ENCODE measurements at regions not wholly inside any gene's neighbourhood (a gene's known extent, or its start where the extent isn't known, plus 50 kb on each side); places are given as distances from the start of the nearest gene placed in this dataset.

DNA sequence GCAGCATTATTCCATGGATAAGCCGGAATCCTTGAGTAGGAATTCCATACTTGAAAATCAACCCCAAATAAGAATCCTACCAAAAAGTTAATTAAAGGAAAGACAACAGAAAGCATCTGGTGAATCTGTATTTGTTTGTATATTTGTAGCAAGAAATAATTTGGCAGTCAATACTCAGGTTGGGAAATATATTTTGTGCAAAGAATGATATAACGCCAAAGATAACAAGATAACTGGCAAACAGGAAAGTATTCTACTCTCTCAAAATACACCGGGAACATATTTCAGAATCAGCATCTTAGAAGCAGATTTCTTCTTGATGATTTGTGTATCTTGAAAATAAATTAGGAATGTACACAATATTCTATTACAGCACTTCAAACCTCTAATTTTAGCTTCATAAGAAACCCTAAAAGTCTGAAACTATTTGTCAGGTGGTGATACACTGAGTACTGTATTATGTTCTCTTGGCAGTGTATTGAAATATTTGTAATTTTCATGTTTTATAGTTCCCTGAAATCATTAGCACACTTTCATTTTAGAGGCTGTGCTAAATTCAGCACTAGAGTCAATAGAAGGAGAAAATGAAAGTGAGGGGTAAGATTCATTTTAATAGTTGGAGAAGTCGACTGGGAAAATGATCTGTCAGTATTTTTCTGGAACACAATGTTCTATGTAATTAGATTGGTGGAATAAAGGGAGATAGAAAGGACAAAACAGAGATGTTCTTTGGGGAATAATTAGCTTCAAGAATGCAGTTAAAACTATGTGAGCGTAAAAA is 879.7 kb upstream of the GJE1 start:
- no peaks in the 10 kb centered on the region for H3K36me3 ChIP-seq (ENCODE audit: insufficient read depth, low read length)
- TF ChIP-seq EP300 (conservative IDR thresholded peaks at IDR 0.05; ENCODE audit: poor library complexity, severe bottlenecking) = no peak
- no peak overlapping the region for H3K4me3 ChIP-seq (ENCODE audit: low read length)
- H3K27me3 ChIP-seq (ENCODE audit: insufficient read depth, low read depth, low read length) = no peaks in the 10 kb centered on the region
- no peaks in the 10 kb centered on the region for H3K9me3 ChIP-seq (ENCODE audit: low read length)
- H3K4me2 ChIP-seq (ENCODE audit: low read length) = no peak overlapping the region
- no peak overlapping the region for H3K9ac ChIP-seq (ENCODE audit: low read length)
- no peaks in the 10 kb centered on the region for H4K20me1 ChIP-seq (ENCODE audit: insufficient read depth)
- H3K27ac ChIP-seq (ENCODE audit: low read length) = no peak overlapping the region
- no peaks in the 10 kb centered on the region for H3K9me2 ChIP-seq (ENCODE audit: insufficient read depth, low read length)
- no peaks in the 10 kb centered on the region for H3K79me2 ChIP-seq (replicated peaks; ENCODE audit: insufficient read depth, low read length)
- H2AFZ ChIP-seq (ENCODE audit: low read depth, low read length) = no peak overlapping the region
- no peaks in the 10 kb centered on the region for H3F3A ChIP-seq (ENCODE audit: insufficient read depth, low read length, poor library complexity, severe bottlenecking)

DNA sequence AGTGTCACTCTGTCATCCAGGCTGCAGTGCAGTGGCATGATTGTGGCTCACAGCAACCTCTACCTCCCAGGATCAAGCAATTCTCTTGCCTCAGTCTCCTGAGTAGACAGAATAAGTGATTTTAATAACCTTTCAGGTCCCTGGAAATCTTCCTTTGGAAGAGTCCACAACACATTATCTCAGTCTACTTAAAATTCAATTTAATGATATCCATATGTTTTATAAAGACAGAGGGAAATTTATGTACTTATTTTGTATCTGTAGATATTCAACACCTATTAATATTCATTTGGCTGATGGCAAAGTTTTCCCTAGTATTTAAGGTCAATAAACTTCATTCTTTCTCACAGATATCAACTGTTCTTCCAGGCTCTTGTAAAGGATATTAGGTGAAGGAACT is 881.4 kb upstream of the GJE1 start:
- no peak overlapping the region for H3K4me3 ChIP-seq (ENCODE audit: low read length)
- TF ChIP-seq, protein P1, sequence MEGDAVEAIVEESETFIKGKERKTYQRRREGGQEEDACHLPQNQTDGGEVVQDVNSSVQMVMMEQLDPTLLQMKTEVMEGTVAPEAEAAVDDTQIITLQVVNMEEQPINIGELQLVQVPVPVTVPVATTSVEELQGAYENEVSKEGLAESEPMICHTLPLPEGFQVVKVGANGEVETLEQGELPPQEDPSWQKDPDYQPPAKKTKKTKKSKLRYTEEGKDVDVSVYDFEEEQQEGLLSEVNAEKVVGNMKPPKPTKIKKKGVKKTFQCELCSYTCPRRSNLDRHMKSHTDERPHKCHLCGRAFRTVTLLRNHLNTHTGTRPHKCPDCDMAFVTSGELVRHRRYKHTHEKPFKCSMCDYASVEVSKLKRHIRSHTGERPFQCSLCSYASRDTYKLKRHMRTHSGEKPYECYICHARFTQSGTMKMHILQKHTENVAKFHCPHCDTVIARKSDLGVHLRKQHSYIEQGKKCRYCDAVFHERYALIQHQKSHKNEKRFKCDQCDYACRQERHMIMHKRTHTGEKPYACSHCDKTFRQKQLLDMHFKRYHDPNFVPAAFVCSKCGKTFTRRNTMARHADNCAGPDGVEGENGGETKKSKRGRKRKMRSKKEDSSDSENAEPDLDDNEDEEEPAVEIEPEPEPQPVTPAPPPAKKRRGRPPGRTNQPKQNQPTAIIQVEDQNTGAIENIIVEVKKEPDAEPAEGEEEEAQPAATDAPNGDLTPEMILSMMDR (IDR thresholded peaks at IDR 0.05; ENCODE audit: poor library complexity, severe bottlenecking) = no peak
- TF ChIP-seq MXI1 (conservative IDR thresholded peaks at IDR 0.05; ENCODE audit: poor library complexity, severe bottlenecking) (no peak), POLR2AphosphoS5 (IDR thresholded peaks at IDR 0.05) (no peak), EZH2 (IDR thresholded peaks at IDR 0.05; ENCODE audit: borderline replicate concordance, insufficient read depth, low read length, poor library complexity, severe bottlenecking) (no peak), TAF1 (IDR thresholded peaks at IDR 0.05; ENCODE audit: low read depth) (no peak), RAD21 (conservative IDR thresholded peaks at IDR 0.05) (no peak), EP300 (conservative IDR thresholded peaks at IDR 0.05; ENCODE audit: poor library complexity, severe bottlenecking) (no peak), SMC3 (conservative IDR thresholded peaks at IDR 0.05; ENCODE audit: poor library complexity) (no peak)
- TF ChIP-seq, protein P2, sequence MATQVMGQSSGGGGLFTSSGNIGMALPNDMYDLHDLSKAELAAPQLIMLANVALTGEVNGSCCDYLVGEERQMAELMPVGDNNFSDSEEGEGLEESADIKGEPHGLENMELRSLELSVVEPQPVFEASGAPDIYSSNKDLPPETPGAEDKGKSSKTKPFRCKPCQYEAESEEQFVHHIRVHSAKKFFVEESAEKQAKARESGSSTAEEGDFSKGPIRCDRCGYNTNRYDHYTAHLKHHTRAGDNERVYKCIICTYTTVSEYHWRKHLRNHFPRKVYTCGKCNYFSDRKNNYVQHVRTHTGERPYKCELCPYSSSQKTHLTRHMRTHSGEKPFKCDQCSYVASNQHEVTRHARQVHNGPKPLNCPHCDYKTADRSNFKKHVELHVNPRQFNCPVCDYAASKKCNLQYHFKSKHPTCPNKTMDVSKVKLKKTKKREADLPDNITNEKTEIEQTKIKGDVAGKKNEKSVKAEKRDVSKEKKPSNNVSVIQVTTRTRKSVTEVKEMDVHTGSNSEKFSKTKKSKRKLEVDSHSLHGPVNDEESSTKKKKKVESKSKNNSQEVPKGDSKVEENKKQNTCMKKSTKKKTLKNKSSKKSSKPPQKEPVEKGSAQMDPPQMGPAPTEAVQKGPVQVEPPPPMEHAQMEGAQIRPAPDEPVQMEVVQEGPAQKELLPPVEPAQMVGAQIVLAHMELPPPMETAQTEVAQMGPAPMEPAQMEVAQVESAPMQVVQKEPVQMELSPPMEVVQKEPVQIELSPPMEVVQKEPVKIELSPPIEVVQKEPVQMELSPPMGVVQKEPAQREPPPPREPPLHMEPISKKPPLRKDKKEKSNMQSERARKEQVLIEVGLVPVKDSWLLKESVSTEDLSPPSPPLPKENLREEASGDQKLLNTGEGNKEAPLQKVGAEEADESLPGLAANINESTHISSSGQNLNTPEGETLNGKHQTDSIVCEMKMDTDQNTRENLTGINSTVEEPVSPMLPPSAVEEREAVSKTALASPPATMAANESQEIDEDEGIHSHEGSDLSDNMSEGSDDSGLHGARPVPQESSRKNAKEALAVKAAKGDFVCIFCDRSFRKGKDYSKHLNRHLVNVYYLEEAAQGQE (IDR thresholded peaks at IDR 0.05; ENCODE audit: borderline replicate concordance) = no peak

More for the DNA sequence above, 881.4 kb upstream of the GJE1 start:
- H4K20me1 ChIP-seq (ENCODE audit: insufficient read depth) = no peaks in the 10 kb centered on the region
- H3K36me3 ChIP-seq (ENCODE audit: insufficient read depth, low read length) = no peaks in the 10 kb centered on the region
- H3K9ac ChIP-seq (ENCODE audit: low read length) = no peak overlapping the region
- no peak overlapping the region for H3K4me2 ChIP-seq (ENCODE audit: low read length)
- H3K9me3 ChIP-seq (ENCODE audit: low read length) = no peaks in the 10 kb centered on the region
- no peak overlapping the region for H3K27ac ChIP-seq (ENCODE audit: low read length)
- no peak overlapping the region for H2AFZ ChIP-seq (ENCODE audit: low read depth, low read length)
- H3K27me3 ChIP-seq (ENCODE audit: insufficient read depth, low read depth, low read length) = no peaks in the 10 kb centered on the region
- no peaks in the 10 kb centered on the region for H3K79me2 ChIP-seq (replicated peaks; ENCODE audit: insufficient read depth, low read length)
- H3F3A ChIP-seq (ENCODE audit: insufficient read depth, low read length, poor library complexity, severe bottlenecking) = no peaks in the 10 kb centered on the region
- H3K9me2 ChIP-seq (ENCODE audit: insufficient read depth, low read length) = no peaks in the 10 kb centered on the region

Data from neural cell (in vitro differentiated cells).